Thyroid gland (tissue), 4 donors: ENCODE measurements at regions not wholly inside any gene's neighbourhood (a gene's known extent, or its start where the extent isn't known, plus 50 kb on each side); places are given as distances from the start of the nearest gene placed in this dataset.

Experiments used
- CTCF ChIP-seq, 6 experiments: fragments of 200-600 bp in 3 of 6; fragments of 450-650 bp in 3 of 6; sonication (generic) in 3 of 6; IDR thresholded peaks; one replicate each; pipeline ENCODE4 v1.5.1; 2016 to 2019; ENCODE audit warnings: antibody characterized with exemption in 6 of 6, mild to moderate bottlenecking in 2 of 6, inconsistent platforms in 1 of 6, moderate library complexity in 1 of 6
- POLR2A ChIP-seq, 2 donors: fragments of 450-650 bp; IDR thresholded peaks; one replicate each; pipeline ENCODE4 v1.6.1; 2017; ENCODE audit warnings: antibody characterized with exemption in 2 of 2, mild to moderate bottlenecking in 2 of 2, moderate library complexity in 1 of 2

DNA sequence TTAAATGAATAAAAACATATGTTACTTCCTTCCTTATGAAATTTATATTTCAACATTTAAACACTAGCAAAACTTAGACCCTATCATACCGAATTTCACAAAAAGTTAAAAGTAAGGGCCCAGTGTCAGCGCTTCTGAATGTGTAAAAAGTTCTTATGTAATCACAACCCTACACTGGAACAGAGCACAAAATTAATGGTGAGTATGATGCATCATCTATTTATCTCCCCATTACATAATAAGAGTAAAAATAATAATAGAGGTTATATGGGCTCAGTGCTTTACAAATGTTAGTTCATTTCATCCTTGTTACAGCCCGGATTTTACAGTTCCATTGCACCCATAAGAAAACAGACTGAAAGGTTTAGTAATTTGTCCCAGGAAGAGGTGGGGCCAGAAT, 144.9 kb upstream of the POU3F3 start:
- TF ChIP-seq CTCF (IDR thresholded peaks at IDR 0.05), result no peak
- TF ChIP-seq POLR2A (IDR thresholded peaks at IDR 0.05), result no peak
